Vagina (tissue), 2 donors: ENCODE measurements at regions not wholly inside any gene's neighbourhood (a gene's known extent, or its start where the extent isn't known, plus 50 kb on each side); places are given as distances from the start of the nearest gene placed in this dataset.

Experiments
- DNase-seq, 2 donors: peaks; one replicate each; pipeline ENCODE4 v3.0.0-alpha.2; 2017; ENCODE audit errors: extremely low spot score in 2 of 2
- H3K27ac ChIP-seq: fragments of 200-600 bp; sonication (generic); one replicate; pipeline ENCODE4 v1.5.1; 2019
- H3K27me3 ChIP-seq: fragments of 200-600 bp; sonication (generic); one replicate; pipeline ENCODE4 v1.5.1; 2019
- H3K36me3 ChIP-seq, 2 donors: fragments of 200-600 bp; sonication (generic); one replicate each; pipeline ENCODE4 v1.5.1; 2017 to 2019
- H3K4me1 ChIP-seq: fragments of 200-600 bp; sonication (generic); one replicate; pipeline ENCODE4 v1.5.1; 2019
- H3K4me3 ChIP-seq, 2 donors: fragments of 200-600 bp; sonication (generic); 1 replicate in 1 of 2; 2 replicates in 1 of 2; pipeline ENCODE4 v1.5.1; 2016 to 2019
- H3K9me3 ChIP-seq: fragments of 200-600 bp; sonication (generic); one replicate; pipeline ENCODE4 v1.5.1; 2019
- CTCF ChIP-seq, 3 experiments: fragments of 450-650 bp in 2 of 3; fragments of 200-600 bp in 1 of 3; sonication (generic) in 1 of 3; IDR thresholded peaks; one replicate each; pipeline ENCODE4 v1.5.1; 2017 to 2019; ENCODE audit warnings: antibody characterized with exemption in 3 of 3, mild to moderate bottlenecking in 2 of 3, moderate library complexity in 2 of 3
- POLR2A ChIP-seq, 2 donors: fragments of 450-650 bp; IDR thresholded peaks; one replicate each; pipeline ENCODE4 v1.6.1; 2017; ENCODE audit warnings: antibody characterized with exemption in 2 of 2, mild to moderate bottlenecking in 2 of 2, moderate library complexity in 2 of 2
- POLR2AphosphoS5 ChIP-seq, 2 donors: sonication (generic); formaldehyde crosslinking; IDR thresholded peaks; one replicate each; pipeline ENCODE4 v1.9.0; 2017; ENCODE audit warnings: antibody characterized with exemption in 2 of 2, mild to moderate bottlenecking in 2 of 2, low read depth in 1 of 2; ENCODE audit not compliant: insufficient read depth in 1 of 2
- intact Hi-C: fragments of 100-400 bp; cut with DNase I; formaldehyde crosslinking; loops from one replicate; pipeline ENCODE4 v1.15.1; 2023

GRCh38 chr11:80393210-80393609 is 952.4 kb upstream of the TENM4 start:
- no peaks in the 10 kb centered on the region for H3K4me1 ChIP-seq
- no peak for DNase-seq
- H3K4me3 ChIP-seq: no peak overlapping the region
- H3K9me3 ChIP-seq: no peaks in the 10 kb centered on the region
- TF ChIP-seq POLR2AphosphoS5 (IDR thresholded peaks at IDR 0.05; ENCODE audit: insufficient read depth in 1 of 2, low read depth in 1 of 2): no peak
- no peak for TF ChIP-seq CTCF (IDR thresholded peaks at IDR 0.05)
- no peak for TF ChIP-seq POLR2A (IDR thresholded peaks at IDR 0.05)
- intact Hi-C loops: no loop called here
- H3K27ac ChIP-seq: no peak overlapping the region
- no peaks in the 10 kb centered on the region for H3K27me3 ChIP-seq
- no peaks in the 10 kb centered on the region for H3K36me3 ChIP-seq

- intact Hi-C loops: no loop called here
These were observed 949.7 kb upstream of the TENM4 start for GRCh38 chr11:80390505-80390904.

GRCh38 chr11:80388536-80388935 is 947.7 kb upstream of the TENM4 start:
- no peak for DNase-seq
- no peaks in the 10 kb centered on the region for H3K27me3 ChIP-seq
- no peaks in the 10 kb centered on the region for H3K4me1 ChIP-seq
- no peak overlapping the region for H3K4me3 ChIP-seq
- intact Hi-C loops: no loop called here
- H3K27ac ChIP-seq: no peak overlapping the region
- no peaks in the 10 kb centered on the region for H3K9me3 ChIP-seq
- TF ChIP-seq CTCF (IDR thresholded peaks at IDR 0.05): no peak
- TF ChIP-seq POLR2A (IDR thresholded peaks at IDR 0.05): no peak
- TF ChIP-seq POLR2AphosphoS5 (IDR thresholded peaks at IDR 0.05; ENCODE audit: insufficient read depth in 1 of 2, low read depth in 1 of 2): no peak
- H3K36me3 ChIP-seq: no peaks in the 10 kb centered on the region

More at GRCh38 chr11:80390505-80390904, 949.7 kb upstream of the TENM4 start:
- Histone ChIP-seq H3K36me3 (no peaks in the 10 kb centered on the region), H3K9me3 (no peaks in the 10 kb centered on the region), H3K27ac (no peak overlapping the region), H3K4me1 (no peaks in the 10 kb centered on the region), H3K27me3 (no peaks in the 10 kb centered on the region), H3K4me3 (no peak overlapping the region)
- no peak for DNase-seq
- TF ChIP-seq POLR2A (IDR thresholded peaks at IDR 0.05) (no peak), POLR2AphosphoS5 (IDR thresholded peaks at IDR 0.05; ENCODE audit: insufficient read depth in 1 of 2, low read depth in 1 of 2) (no peak), CTCF (IDR thresholded peaks at IDR 0.05) (no peak)

GRCh38 chr11:80388130-80388529 is 947.3 kb upstream of the TENM4 start:
- Histone ChIP-seq H3K27ac (no peak overlapping the region), H3K4me1 (no peaks in the 10 kb centered on the region), H3K36me3 (no peaks in the 10 kb centered on the region), H3K4me3 (no peak overlapping the region), H3K9me3 (no peaks in the 10 kb centered on the region), H3K27me3 (no peaks in the 10 kb centered on the region)
- intact Hi-C loops: no loop called here
- no peak for DNase-seq
- TF ChIP-seq CTCF (IDR thresholded peaks at IDR 0.05) (no peak), POLR2A (IDR thresholded peaks at IDR 0.05) (no peak), POLR2AphosphoS5 (IDR thresholded peaks at IDR 0.05; ENCODE audit: insufficient read depth in 1 of 2, low read depth in 1 of 2) (no peak)

GRCh38 chr11:80383655-80384054 is 942.8 kb upstream of the TENM4 start:
- no peaks in the 10 kb centered on the region for H3K36me3 ChIP-seq
- no peaks in the 10 kb centered on the region for H3K4me1 ChIP-seq
- no peaks in the 10 kb centered on the region for H3K27me3 ChIP-seq
- no peak for TF ChIP-seq POLR2A (IDR thresholded peaks at IDR 0.05)
- no peak for TF ChIP-seq CTCF (IDR thresholded peaks at IDR 0.05)
- intact Hi-C loops: no loop called here
- no peak overlapping the region for H3K27ac ChIP-seq
- no peak overlapping the region for H3K4me3 ChIP-seq
- no peaks in the 10 kb centered on the region for H3K9me3 ChIP-seq
- no peak for DNase-seq
